PFSK-1 (cell line): ENCODE measurements at regions not wholly inside any gene's neighbourhood (a gene's known extent, or its start where the extent isn't known, plus 50 kb on each side); places are given as distances from the start of the nearest gene placed in this dataset.

Experiments used
- FOXP2 ChIP-seq: optimal IDR thresholded peaks from 2 replicates; pipeline ENCODE3; 2011; ENCODE audit warnings: borderline replicate concordance, control low read depth, inconsistent platforms; ENCODE audit not compliant: insufficient read depth; ENCODE audit errors: extremely low read length, extremely low read depth
- POLR2AphosphoS5 ChIP-seq: IDR thresholded peaks from 2 replicates; pipeline ENCODE4 v1.6.1; 2012; ENCODE audit warnings: low read depth, mild to moderate bottlenecking, control low read depth, low read length, moderate library complexity
- REST ChIP-seq, 2 experiments: IDR thresholded peaks; 2 replicates each; pipeline versions ENCODE4 v1.6.1 to v1.8.0; 2011 to 2012; ENCODE audit warnings: low read depth in 2 of 2, low read length in 2 of 2, control low read depth in 1 of 2, inconsistent platforms in 1 of 2, mild to moderate bottlenecking in 1 of 2, moderate library complexity in 1 of 2; ENCODE audit not compliant: insufficient read depth in 1 of 2
- SIN3A ChIP-seq: IDR thresholded peaks from 2 replicates; pipeline ENCODE4 v1.6.1; 2012; ENCODE audit warnings: mild to moderate bottlenecking, low read length, moderate library complexity, borderline replicate concordance; ENCODE audit not compliant: insufficient read depth
- TAF1 ChIP-seq: IDR thresholded peaks from 2 replicates; pipeline ENCODE4 v1.6.1; 2012; ENCODE audit warnings: low read length, control low read depth, borderline replicate concordance; ENCODE audit not compliant: insufficient read depth

- TF ChIP-seq SIN3A: no peak
- TF ChIP-seq TAF1: no peak
- no peak for TF ChIP-seq FOXP2
- TF ChIP-seq REST (IDR thresholded peaks at IDR 0.05; ENCODE audit: insufficient read depth in 1 of 2, low read depth in 2 of 2, low read length in 2 of 2): no peak
- no peak for TF ChIP-seq POLR2AphosphoS5
Measured at GRCh38 chr4:180207921-180208320, 2035.3 kb upstream of the TENM3 start.

GRCh38 chr4:180217070-180217469, 2026.1 kb upstream of the TENM3 start:
- TF ChIP-seq SIN3A: no peak
- no peak for TF ChIP-seq TAF1
- no peak for TF ChIP-seq POLR2AphosphoS5
- no peak for TF ChIP-seq FOXP2

GRCh38 chr4:180219080-180219479, 2024.1 kb upstream of the TENM3 start:
- TF ChIP-seq FOXP2 (no peak), POLR2AphosphoS5 (no peak), REST (IDR thresholded peaks at IDR 0.05; ENCODE audit: insufficient read depth in 1 of 2, low read depth in 2 of 2, low read length in 2 of 2) (no peak)

GRCh38 chr4:180225977-180226376, 2017.2 kb upstream of the TENM3 start:
- TF ChIP-seq SIN3A: no peak
- no peak for TF ChIP-seq POLR2AphosphoS5
- no peak for TF ChIP-seq TAF1
- no peak for TF ChIP-seq REST (IDR thresholded peaks at IDR 0.05; ENCODE audit: insufficient read depth in 1 of 2, low read depth in 2 of 2, low read length in 2 of 2)
- no peak for TF ChIP-seq FOXP2

GRCh38 chr4:180234730-180235129, 2008.5 kb upstream of the TENM3 start:
- TF ChIP-seq SIN3A: no peak
- TF ChIP-seq REST (IDR thresholded peaks at IDR 0.05; ENCODE audit: insufficient read depth in 1 of 2, low read depth in 2 of 2, low read length in 2 of 2): peak in 1 of 2 experiments; percentile 83; a peak in 2 of 4 replicates

GRCh38 chr4:180240670-180241069, 2002.5 kb upstream of the TENM3 start:
- no peak for TF ChIP-seq REST (IDR thresholded peaks at IDR 0.05; ENCODE audit: insufficient read depth in 1 of 2, low read depth in 2 of 2, low read length in 2 of 2)
- TF ChIP-seq TAF1: no peak
- TF ChIP-seq SIN3A: no peak
- TF ChIP-seq FOXP2: no peak
- no peak for TF ChIP-seq POLR2AphosphoS5
